NCI-H2107 treated with DMSO at 0.1 percent for 48 hours (cell line): ENCODE measurements at regions not wholly inside any gene's neighbourhood (a gene's known extent, or its start where the extent isn't known, plus 50 kb on each side); places are given as distances from the start of the nearest gene placed in this dataset.
"Not testable (repeated sequence)": the region's sequence is repeated elsewhere in the genome, so short reads cannot be mapped to it uniquely, and the experiment has no call there.

Source experiments
- DNase-seq: peaks from one replicate; lab custom pipeline; 2025; ENCODE audit not compliant: unreplicated experiment; lab: John Stamatoyannopoulos, UW

DNA sequence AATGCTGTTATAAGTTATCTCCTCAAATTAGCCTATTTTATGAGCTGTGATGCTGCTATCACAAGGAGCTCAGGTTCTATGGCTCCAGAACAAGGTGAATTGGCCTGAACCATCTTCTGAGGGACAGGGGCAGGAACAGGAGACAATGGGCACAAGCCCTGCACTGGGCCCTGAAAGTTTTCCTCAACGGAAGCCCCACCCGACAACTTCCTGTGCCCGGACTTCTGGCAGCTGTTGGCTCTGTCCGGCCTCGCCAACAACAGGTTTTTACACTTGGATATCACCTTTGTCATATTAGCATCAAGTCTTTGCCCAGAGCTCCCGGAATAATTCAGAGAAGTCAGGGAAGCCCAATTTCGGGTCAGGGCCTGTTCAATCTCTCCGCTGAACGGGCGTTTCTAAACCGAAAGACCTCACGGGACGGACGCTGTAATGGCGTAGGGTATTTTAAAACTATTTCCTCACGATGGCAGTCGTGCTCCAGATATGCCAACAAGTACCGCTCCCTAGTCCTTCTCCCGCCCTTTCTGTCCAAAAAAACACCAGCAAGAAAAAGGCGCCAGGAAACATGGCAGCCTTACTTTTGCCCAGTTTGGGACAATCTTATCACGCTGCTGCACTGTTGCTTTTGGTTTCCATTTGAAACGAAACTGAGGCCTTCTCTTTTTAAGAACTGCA, 201.0 kb upstream of the STK26 start:
- DNase-seq, result no peak

- DNase-seq, result no peak
These were observed 196.5 kb upstream of the STK26 start for GRCh38 chrX:131826572-131826971.

DNA sequence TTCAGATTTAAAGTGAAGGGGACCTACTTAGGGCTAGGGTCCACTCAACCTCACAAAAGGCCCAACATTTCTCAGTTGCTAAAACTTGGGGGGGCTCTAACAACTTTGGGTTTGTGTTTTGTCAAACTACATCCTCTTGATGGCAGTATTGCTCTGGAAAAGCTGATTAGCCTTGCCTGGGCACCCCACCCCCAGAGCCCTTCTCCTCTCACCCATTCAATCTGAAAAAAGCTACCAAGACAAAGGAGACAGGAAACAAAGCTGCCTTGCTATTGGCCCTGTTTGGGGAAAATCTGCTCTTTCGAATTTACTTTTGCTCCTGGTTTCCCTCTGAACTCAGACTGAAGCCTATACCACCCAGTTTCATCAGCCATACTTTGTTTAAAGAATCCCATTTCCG, 195.2 kb upstream of the STK26 start:
- DNase-seq, result peak; percentile 50

GRCh38 chrX:131828482-131828881, 194.6 kb upstream of the STK26 start:
- peak; percentile 18 for DNase-seq

DNA sequence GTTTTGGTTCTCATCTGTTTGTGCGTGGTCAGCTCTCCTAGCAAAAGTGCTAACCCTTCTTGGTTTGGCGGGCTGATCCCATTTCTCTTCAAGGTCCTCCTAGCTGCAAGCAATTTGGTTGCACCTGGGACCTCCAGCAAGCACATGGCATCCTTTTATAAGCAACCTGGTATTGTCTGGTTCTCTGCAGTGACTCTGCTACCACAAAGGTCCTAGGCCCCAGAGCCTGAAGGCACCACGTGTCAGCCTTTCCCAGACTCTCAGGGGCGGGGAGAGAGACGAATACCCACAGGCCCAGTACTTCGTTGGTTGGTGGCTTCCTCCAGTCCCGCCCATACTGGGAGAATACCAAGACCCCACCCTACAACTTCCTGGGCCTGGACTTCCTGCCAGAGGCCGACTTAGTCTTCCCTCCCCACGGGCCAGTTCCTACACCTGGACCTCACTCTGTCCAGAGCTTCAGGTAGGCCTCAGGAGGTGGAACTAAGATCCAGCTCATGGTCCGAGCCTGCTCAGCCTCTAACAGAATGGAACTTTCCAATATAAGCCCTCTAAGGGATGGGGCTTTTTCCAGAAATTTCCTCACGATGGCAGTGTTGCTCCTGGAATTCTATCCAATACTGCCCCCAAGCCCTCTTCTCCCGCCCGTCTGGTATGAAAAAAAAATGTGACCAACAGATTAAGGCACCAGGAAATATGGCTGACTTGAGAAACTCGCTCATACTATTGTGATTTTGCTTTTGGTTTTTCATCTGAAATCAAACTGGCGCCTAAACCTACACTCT, 192.5 kb upstream of the STK26 start:
- DNase-seq, result peak; percentile 96

DNA sequence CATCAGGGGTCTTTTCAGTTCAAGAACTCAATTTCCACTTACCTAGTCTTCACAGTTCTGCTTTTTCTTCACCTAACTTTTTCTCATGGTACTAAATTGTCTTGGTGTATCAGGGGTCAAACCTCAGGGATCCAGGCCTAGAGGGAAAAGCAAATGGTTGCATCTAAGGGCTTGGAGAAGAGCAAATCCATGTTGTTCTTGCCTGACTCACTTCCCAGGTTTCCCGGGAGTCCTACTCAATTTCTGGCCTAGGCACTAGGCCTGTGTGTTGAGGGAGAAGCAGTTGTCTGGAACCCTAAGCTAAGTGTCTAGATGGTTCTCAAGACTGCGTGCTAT, 191.9 kb upstream of the STK26 start:
- DNase-seq, result no peak

DNA sequence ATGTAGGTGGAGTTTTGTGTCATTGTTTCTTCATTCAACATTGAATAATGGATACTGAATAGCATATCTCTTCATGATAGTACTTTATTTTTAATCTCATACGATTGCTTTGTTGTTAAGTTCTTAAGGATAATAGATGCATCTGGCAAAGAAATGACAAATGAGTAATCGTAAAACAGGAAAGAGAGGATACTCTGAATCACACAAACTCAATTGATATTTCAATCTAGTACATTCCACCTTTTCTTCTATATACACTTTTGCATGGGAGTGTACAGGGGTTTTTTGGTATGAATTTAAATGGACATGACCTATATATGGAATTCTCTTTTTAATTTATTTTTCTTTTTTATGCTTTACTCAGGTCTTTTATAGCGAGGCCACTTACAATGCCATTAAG, 186.9 kb upstream of the STK26 start:
- DNase-seq, result no peak

DNA sequence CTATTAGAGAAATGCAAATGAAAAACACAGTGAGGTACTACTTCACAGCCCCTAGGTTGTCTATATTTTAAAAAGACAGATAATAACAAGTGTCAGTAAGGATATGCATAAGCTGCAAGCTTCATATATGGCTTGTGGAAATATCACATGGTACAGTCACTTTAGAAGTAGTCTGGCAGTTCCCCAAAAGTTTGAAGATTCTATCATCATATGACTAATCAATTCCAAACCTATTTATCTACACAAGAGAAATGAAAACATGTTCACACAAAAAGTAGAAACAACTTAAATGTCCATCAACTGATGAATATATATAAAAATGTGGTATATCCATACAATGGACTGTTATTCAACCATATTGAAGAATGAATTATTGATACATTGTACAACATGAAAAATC, 185.8 kb upstream of the STK26 start:
- no peak for DNase-seq

GRCh38 chrX:131840799-131841495, 182.2 kb upstream of the STK26 start:
- no peak for DNase-seq

GRCh38 chrX:131841496-131842437, 181.3 kb upstream of the STK26 start:
- peak; percentile 53 for DNase-seq

GRCh38 chrX:131843987-131844386, 179.1 kb upstream of the STK26 start:
- DNase-seq, result no peak

DNA sequence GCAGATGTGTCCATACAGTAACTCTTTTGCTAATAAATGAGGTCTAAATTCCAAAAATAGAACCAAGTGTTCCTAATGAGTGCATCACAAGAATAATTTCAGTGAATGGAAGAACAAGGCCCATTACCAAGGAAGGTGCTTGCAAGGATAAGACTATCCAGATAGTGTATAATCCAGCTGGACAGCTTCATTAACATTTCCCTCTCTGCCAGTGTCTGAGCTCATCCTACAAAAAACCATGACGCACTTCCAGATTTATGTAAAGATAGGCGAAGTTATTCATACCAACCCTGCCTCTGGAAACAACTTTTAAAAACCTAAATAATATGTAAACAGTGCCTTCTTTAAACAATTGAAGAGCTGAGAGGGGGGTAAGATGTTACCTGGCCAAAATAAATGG, 177.9 kb upstream of the STK26 start:
- no peak for DNase-seq

DNA sequence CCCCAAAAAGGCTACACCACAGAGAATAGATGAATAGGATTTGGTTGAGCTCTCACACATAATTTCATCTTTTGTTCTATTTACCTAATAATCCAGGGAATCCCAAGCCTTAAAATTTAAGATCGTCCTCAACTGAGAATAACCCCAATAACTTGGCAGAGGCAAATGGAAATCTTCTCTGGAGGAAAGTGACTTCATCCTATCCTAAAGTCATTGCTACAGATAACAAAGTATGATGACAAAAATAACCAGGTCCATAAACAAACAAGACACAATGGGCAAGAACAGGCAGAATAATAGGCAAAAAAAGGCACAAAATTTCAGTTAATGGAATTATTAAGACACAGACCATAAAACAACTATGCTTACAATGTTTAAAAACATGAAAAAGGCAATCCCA, 177.3 kb upstream of the STK26 start:
- no peak for DNase-seq

DNA sequence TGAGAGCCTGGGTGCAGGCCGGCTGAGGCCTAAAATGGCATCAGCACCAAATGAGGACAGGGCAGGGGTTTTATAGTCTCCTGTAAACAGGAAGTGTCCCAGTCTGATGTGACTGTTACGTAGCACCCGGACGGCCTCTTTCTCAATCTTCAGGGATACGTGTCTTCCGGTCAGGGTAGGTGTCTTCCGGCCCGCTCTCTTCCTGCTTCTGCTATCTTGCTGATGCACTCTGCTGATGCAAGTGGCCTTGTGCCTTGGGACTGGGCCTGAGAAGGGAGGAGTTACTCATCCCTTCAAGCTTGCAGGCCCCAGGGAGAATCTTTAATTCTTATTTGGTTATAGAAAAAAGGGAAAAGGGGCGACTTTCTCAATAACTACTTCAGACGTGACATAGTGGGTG, 172.1 kb upstream of the STK26 start:
- DNase-seq, result not testable (repeated sequence)

DNA sequence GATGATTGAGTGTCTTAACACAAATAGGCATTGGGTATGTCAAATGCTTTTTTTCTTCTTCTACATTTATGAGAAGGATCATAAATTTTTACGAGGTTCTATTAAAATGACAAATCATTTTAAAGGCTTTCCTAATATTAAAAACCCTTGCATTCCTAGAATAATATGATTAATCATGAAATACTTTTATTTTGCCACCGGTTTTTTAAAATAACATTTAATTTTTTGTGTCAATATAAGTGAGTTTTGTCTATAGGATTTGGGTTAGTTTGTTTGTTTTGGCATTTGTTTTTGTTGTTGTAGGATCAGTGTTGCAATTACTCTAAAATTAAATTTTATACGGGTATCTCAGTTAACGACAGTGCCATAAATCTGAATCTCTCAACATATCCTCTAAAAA, 169.7 kb upstream of the STK26 start:
- DNase-seq, result no peak

- peak; percentile 19 for DNase-seq
These were observed 168.5 kb upstream of the STK26 start for GRCh38 chrX:131854581-131854980.

DNA sequence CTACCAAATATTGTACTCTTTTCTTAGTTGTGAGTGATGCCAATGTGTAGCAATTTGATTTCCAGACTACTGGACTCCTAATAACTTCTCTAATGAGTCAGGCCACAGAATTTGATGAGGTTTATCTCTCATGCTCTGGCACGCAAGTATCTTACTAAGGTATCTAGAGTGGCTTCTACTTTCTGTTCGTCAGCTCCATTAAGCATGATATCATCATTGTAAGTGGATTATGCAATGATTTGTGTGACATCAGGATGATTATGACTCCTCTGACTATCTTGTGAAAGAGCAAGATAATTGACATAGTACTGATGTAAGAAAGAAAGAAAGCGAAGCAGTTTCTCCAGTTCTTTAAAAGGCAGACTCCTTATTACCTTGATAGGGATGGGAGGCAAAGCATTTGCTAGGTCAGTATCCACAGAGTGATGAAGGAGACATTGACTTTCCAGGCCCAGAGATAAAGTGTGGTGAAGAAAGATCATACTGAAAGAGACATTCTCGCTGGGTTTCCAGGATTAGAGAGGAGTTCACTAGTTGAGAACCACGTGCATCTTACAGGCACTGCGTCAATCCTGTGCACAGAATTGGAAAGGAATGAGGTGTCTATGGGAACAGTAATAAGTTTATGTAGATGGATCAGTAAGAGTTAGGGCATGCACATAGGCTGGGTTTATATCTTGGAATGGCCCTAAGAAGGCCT, 161.9 kb upstream of the STK26 start:
- no peak for DNase-seq

DNA sequence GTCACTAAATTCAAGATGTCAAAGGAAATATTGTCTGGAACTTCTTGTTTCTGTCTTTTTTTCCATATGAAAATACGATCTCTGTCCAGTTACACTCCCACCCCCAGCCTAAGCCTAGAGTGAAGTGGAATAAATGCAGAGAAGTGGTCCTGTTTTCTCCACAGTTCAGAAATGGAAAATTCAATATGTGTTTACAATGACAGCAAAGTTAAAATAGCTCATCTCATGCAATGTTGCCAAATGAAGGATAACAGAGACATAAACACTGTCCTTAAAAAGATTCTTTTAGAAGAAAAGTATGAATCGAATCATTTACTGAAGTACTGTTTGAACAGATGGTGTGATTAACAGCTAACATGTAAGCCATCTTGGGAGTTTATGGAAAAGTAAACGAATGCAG, 160.8 kb upstream of the STK26 start:
- DNase-seq, result no peak

- no peak for DNase-seq
These were observed 153.9 kb upstream of the STK26 start for GRCh38 chrX:131869182-131869581.

GRCh38 chrX:131874300-131874699, 148.8 kb upstream of the STK26 start:
- DNase-seq, result no peak

DNA sequence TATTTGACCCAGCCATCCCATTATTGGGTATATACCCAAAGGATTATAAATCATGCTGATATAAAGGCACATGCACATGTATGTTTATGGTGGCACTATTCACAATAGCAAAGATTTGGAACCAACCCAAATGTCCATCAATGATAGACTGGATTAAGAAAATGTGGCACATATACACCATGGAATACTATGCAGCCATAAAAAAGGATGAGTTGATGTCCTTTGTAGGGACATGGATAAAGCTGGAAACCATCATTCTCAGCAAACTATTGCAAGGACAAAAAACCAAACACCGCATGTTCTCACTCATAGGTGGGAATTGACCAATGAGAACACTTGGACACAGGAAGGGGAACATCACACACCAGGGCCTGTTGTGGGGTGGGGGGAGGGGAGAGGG, 147.3 kb upstream of the STK26 start:
- DNase-seq, result not testable (repeated sequence)
